ENCODE measurements at regions not wholly inside any gene's neighbourhood (a gene's known extent, or its start where the extent isn't known, plus 50 kb on each side); places are given as distances from the start of the nearest gene placed in this dataset.

GRCh38 chr20:58103517-58103904 lies 124.9 kb downstream of the ANKRD60 start:
- no peak for TF ChIP-seq CTCF (IDR thresholded peaks at IDR 0.05; ENCODE audit: low read depth, low read length)
- POLR2A ChIA-PET, result no interaction called here
- CTCF ChIA-PET, result no interaction called here
- Histone ChIP-seq H3K27ac (ENCODE audit: low read depth, low read length) (no peak overlapping the region), H3K27me3 (ENCODE audit: control insufficient read depth, insufficient read depth, low read length) (peaks cover 3% of the 10 kb centered on the region), H3K4me3 (ENCODE audit: low read depth, low read length) (no peak overlapping the region), H3K9me3 (ENCODE audit: control insufficient read depth, insufficient read depth, low read length) (no peaks in the 10 kb centered on the region)
- DNase-seq (ENCODE audit: low read depth, low spot score), result no peak

GRCh38 chr20:58102744-58103516 lies 125.5 kb downstream of the ANKRD60 start:
- Histone ChIP-seq H3K9me3 (ENCODE audit: control insufficient read depth, insufficient read depth, low read length) (no peaks in the 10 kb centered on the region), H3K4me3 (ENCODE audit: low read depth, low read length) (no peak overlapping the region), H3K27ac (ENCODE audit: low read depth, low read length) (no peak overlapping the region), H3K27me3 (ENCODE audit: control insufficient read depth, insufficient read depth, low read length) (peaks cover 3% of the 10 kb centered on the region)
- POLR2A ChIA-PET, result no interaction called here
- no peak for DNase-seq (ENCODE audit: low read depth, low spot score)
- CTCF ChIA-PET, result no interaction called here
- no peak for TF ChIP-seq CTCF (IDR thresholded peaks at IDR 0.05; ENCODE audit: low read depth, low read length)

- TF ChIP-seq CTCF (IDR thresholded peaks at IDR 0.05; ENCODE audit: low read depth, low read length), result no peak
- Histone ChIP-seq H3K4me3 (ENCODE audit: low read depth, low read length) (no peak overlapping the region), H3K9me3 (ENCODE audit: control insufficient read depth, insufficient read depth, low read length) (no peaks in the 10 kb centered on the region), H3K27ac (ENCODE audit: low read depth, low read length) (no peak overlapping the region), H3K27me3 (ENCODE audit: control insufficient read depth, insufficient read depth, low read length) (peaks cover 3% of the 10 kb centered on the region)
- CTCF ChIA-PET, result no interaction called here
- DNase-seq (ENCODE audit: low read depth, low spot score), result no peak
- POLR2A ChIA-PET, result no interaction called here
Observed at GRCh38 chr20:58102261-58102660, 126.2 kb downstream of the ANKRD60 start.

GRCh38 chr20:58100731-58101356 lies 127.6 kb downstream of the ANKRD60 start:
- H3K27me3 ChIP-seq (ENCODE audit: control insufficient read depth, insufficient read depth, low read length), result peaks cover 3% of the 10 kb centered on the region
- H3K4me3 ChIP-seq (ENCODE audit: low read depth, low read length), result no peak overlapping the region
- H3K27ac ChIP-seq (ENCODE audit: low read depth, low read length), result no peak overlapping the region
- POLR2A ChIA-PET, result no interaction called here
- TF ChIP-seq CTCF (IDR thresholded peaks at IDR 0.05; ENCODE audit: low read depth, low read length), result no peak
- CTCF ChIA-PET, result no interaction called here
- H3K9me3 ChIP-seq (ENCODE audit: control insufficient read depth, insufficient read depth, low read length), result no peaks in the 10 kb centered on the region
- DNase-seq (ENCODE audit: low read depth, low spot score), result no peak

- ChIA-PET POLR2A (no interaction called here), CTCF (no interaction called here)
- no peak overlapping the region for H3K27ac ChIP-seq (ENCODE audit: low read depth, low read length)
- H3K4me3 ChIP-seq (ENCODE audit: low read depth, low read length), result no peak overlapping the region
- TF ChIP-seq CTCF (IDR thresholded peaks at IDR 0.05; ENCODE audit: low read depth, low read length), result no peak
- no peak for DNase-seq (ENCODE audit: low read depth, low spot score)
- no peaks in the 10 kb centered on the region for H3K9me3 ChIP-seq (ENCODE audit: control insufficient read depth, insufficient read depth, low read length)
- H3K27me3 ChIP-seq (ENCODE audit: control insufficient read depth, insufficient read depth, low read length), result peaks cover 3% of the 10 kb centered on the region
Observed at GRCh38 chr20:58099956-58100730, 128.3 kb downstream of the ANKRD60 start.

All from AG04450 (cell line).